ENCODE measurements at regions not wholly inside any gene's neighbourhood (a gene's known extent, or its start where the extent isn't known, plus 50 kb on each side); places are given as distances from the start of the nearest gene placed in this dataset.

GRCh38 chr6:14390805-14391204, 273.2 kb downstream of the CD83 start:
- ATAC-seq (ENCODE audit: insufficient read depth, low FRiP score) (no peak), DNase-seq (no peak)
- Histone ChIP-seq H3K27ac (ENCODE audit: low read depth in 1 of 2, low read length in 1 of 2) (no peak overlapping the region), H3K4me1 (ENCODE audit: control insufficient read depth in 5 of 5, insufficient read depth in 5 of 5, low read length in 5 of 5) (peaks cover 0 to 2% (median 0%) of the 10 kb centered on the region in 5 donors), H3K9me3 (ENCODE audit: control insufficient read depth in 4 of 4, insufficient read depth in 3 of 4, low read length in 3 of 4) (peaks cover 0 to 3% (median 0%) of the 10 kb centered on the region in 4 donors), H3K27me3 (ENCODE audit: control insufficient read depth in 3 of 3, insufficient read depth in 3 of 3, low read length in 2 of 3) (no peaks in the 10 kb centered on the region), H3K4me3 (no peak overlapping the region), H3K36me3 (ENCODE audit: control insufficient read depth in 4 of 4, insufficient read depth in 4 of 4, low read length in 4 of 4) (no peaks in the 10 kb centered on the region), H3K9ac (ENCODE audit: insufficient read depth in 1 of 2, low read length in 2 of 2) (no peak overlapping the region)
- 89 to 91% methylated on average over 2 of the region's 2 CpGs for WGBS, 2 donors
- no peak for TF ChIP-seq CTCF (IDR thresholded peaks at IDR 0.05; ENCODE audit: control extremely low read depth, extremely low read depth)

DNA sequence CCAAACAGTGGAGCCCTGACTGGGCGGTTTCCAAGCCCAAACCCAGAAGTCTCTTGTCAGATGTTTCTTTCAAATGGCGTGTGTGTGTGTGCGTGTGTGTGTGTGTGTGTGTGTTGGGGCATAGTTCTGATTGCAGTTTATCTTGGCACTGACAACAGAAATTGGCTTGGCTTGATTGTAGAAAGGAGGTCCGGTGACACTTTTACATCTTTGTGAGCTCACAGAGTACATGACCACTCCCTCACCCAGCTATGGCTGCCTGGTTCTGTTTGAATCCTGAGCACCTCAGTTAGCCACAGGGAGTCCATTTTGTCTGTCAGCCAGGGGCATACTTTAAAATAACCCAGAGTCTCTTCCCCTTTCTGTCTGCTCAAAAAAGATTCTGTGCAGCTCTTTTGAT, 276.3 kb downstream of the CD83 start:
- Histone ChIP-seq H3K27ac (ENCODE audit: low read depth in 1 of 2, low read length in 1 of 2) (no peak overlapping the region), H3K9ac (ENCODE audit: insufficient read depth in 1 of 2, low read length in 2 of 2) (no peak overlapping the region), H3K27me3 (ENCODE audit: control insufficient read depth in 3 of 3, insufficient read depth in 3 of 3, low read length in 2 of 3) (no peaks in the 10 kb centered on the region), H3K36me3 (ENCODE audit: control insufficient read depth in 4 of 4, insufficient read depth in 4 of 4, low read length in 4 of 4) (no peaks in the 10 kb centered on the region), H3K4me3 (no peak overlapping the region), H3K9me3 (ENCODE audit: control insufficient read depth in 4 of 4, insufficient read depth in 3 of 4, low read length in 3 of 4) (peaks cover 0 to 3% (median 0%) of the 10 kb centered on the region in 4 donors), H3K4me1 (ENCODE audit: control insufficient read depth in 5 of 5, insufficient read depth in 5 of 5, low read length in 5 of 5) (peaks cover 0 to 5% (median 4%) of the 10 kb centered on the region in 5 donors)
- ATAC-seq (ENCODE audit: insufficient read depth, low FRiP score) (no peak), DNase-seq (no peak)
- WGBS, 2 donors = 87 to 89% methylated on average over 4 of the region's 4 CpGs
- TF ChIP-seq CTCF (IDR thresholded peaks at IDR 0.05; ENCODE audit: control extremely low read depth, extremely low read depth) = no peak

DNA sequence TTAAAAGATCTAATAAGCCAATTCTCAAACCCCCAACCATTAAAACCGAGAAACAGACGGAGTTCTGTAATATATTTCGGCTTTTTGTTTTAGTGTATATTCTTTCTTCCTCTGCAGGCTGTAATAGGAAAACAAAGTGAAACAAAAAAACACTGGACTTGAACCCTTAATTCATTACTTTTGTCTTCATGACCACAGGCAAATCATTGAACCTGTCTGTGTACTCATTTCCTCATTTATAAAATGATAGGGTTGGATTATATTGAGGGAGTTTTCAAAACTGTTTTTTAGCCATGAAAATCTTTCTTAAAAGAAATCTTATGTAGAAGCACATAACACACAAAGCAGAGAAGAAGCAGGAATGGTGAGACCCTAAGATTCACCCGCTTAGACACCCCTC, 278.8 kb downstream of the CD83 start:
- Histone ChIP-seq H3K9ac (ENCODE audit: insufficient read depth in 1 of 2, low read length in 2 of 2) (no peak overlapping the region), H3K9me3 (ENCODE audit: control insufficient read depth in 4 of 4, insufficient read depth in 3 of 4, low read length in 3 of 4) (peaks cover 0 to 3% (median 0%) of the 10 kb centered on the region in 4 donors), H3K27me3 (ENCODE audit: control insufficient read depth in 3 of 3, insufficient read depth in 3 of 3, low read length in 2 of 3) (no peaks in the 10 kb centered on the region), H3K4me1 (ENCODE audit: control insufficient read depth in 5 of 5, insufficient read depth in 5 of 5, low read length in 5 of 5) (peaks cover 0 to 5% (median 4%) of the 10 kb centered on the region in 5 donors), H3K27ac (ENCODE audit: low read depth in 1 of 2, low read length in 1 of 2) (no peak overlapping the region), H3K4me3 (no peak overlapping the region), H3K36me3 (ENCODE audit: control insufficient read depth in 4 of 4, insufficient read depth in 4 of 4, low read length in 4 of 4) (no peaks in the 10 kb centered on the region)
- ATAC-seq (ENCODE audit: insufficient read depth, low FRiP score) (no peak), DNase-seq (no peak)
- TF ChIP-seq CTCF (IDR thresholded peaks at IDR 0.05; ENCODE audit: control extremely low read depth, extremely low read depth) = no peak
- WGBS, 2 donors = 89 to 94% methylated on average over 4 of the region's 4 CpGs
